VCaP (cell line): ENCODE measurements at regions not wholly inside any gene's neighbourhood (a gene's known extent, or its start where the extent isn't known, plus 50 kb on each side); places are given as distances from the start of the nearest gene placed in this dataset.
A peak's percentile ranks its signal among the peaks of the same experiment; 100 is the strongest.

Experiments used
- H3K27ac ChIP-seq: fragments of 450-650 bp; 2 replicates; pipeline ENCODE4 v1.5.1; 2017
- CTCF ChIP-seq: fragments of 450-650 bp; conservative IDR thresholded peaks from 2 replicates; pipeline ENCODE4 v1.5.1; 2017; ENCODE audit warnings: mild to moderate bottlenecking, moderate library complexity

- H3K27ac ChIP-seq, result no peak overlapping the region
- TF ChIP-seq CTCF, result no peak
Measured at GRCh38 chr12:88272456-88272855, 130.3 kb downstream of the TMTC3 start.

- no peak overlapping the region for H3K27ac ChIP-seq
- no peak for TF ChIP-seq CTCF
Measured at GRCh38 chr12:88273450-88273849, 131.3 kb downstream of the TMTC3 start.

GRCh38 chr12:88273875-88274274, 131.8 kb downstream of the TMTC3 start:
- no peak overlapping the region for H3K27ac ChIP-seq
- TF ChIP-seq CTCF, result no peak

- no peak for TF ChIP-seq CTCF
- H3K27ac ChIP-seq, result peak overlapping the region; percentile 40
Measured at GRCh38 chr12:88291498-88292131, 149.5 kb downstream of the TMTC3 start.

GRCh38 chr12:88298014-88298682, 156.0 kb downstream of the TMTC3 start:
- peak overlapping the region; percentile 81 for H3K27ac ChIP-seq
- TF ChIP-seq CTCF, result no peak

GRCh38 chr12:88298761-88299242, 156.7 kb downstream of the TMTC3 start:
- TF ChIP-seq CTCF, result no peak
- peak overlapping the region; percentile 81 for H3K27ac ChIP-seq

- no peak for TF ChIP-seq CTCF
- peak overlapping the region; percentile 81 for H3K27ac ChIP-seq
Measured at GRCh38 chr12:88299567-88300101, 157.5 kb downstream of the TMTC3 start.
